Muscle of leg (tissue), 3 donors: ENCODE measurements at regions not wholly inside any gene's neighbourhood (a gene's known extent, or its start where the extent isn't known, plus 50 kb on each side); places are given as distances from the start of the nearest gene placed in this dataset.
"Not testable (repeated sequence)": the region's sequence is repeated elsewhere in the genome, so short reads cannot be mapped to it uniquely, and the experiment has no call there.

ENCODE experiments used
- DNase-seq: peaks from one replicate; pipeline ENCODE4 v3.0.0; 2013
- H3K27ac ChIP-seq: one replicate; pipeline ENCODE4 v1.5.1; 2013; ENCODE audit warnings: mild to moderate bottlenecking, low read length, control low read depth
- H3K27me3 ChIP-seq: one replicate; pipeline ENCODE4 v1.6.1; 2013; ENCODE audit warnings: low read length; ENCODE audit not compliant: control insufficient read depth, insufficient read depth
- H3K36me3 ChIP-seq: one replicate; pipeline ENCODE4 v1.6.1; 2013; ENCODE audit warnings: low read length; ENCODE audit not compliant: control insufficient read depth, insufficient read depth
- H3K4me1 ChIP-seq: one replicate; pipeline ENCODE4 v1.6.1; 2013; ENCODE audit warnings: low read length; ENCODE audit not compliant: control insufficient read depth, insufficient read depth
- H3K4me3 ChIP-seq: one replicate; pipeline ENCODE4 v1.5.1; 2013; ENCODE audit warnings: low read length, control low read depth
- H3K9me3 ChIP-seq: replicated peaks from 2 replicates; pipeline ENCODE4 v1.6.1; 2013; ENCODE audit warnings: low read depth, low read length; ENCODE audit not compliant: control insufficient read depth
- WGBS: methylation state at CpG from one replicate; pipeline ENCODE4 v1.1.5; 2013; ENCODE audit warnings: missing lambda C conversion rate; ENCODE audit not compliant: insufficient coverage; 5-methylcytosine and 5-hydroxymethylcytosine counted together

DNA sequence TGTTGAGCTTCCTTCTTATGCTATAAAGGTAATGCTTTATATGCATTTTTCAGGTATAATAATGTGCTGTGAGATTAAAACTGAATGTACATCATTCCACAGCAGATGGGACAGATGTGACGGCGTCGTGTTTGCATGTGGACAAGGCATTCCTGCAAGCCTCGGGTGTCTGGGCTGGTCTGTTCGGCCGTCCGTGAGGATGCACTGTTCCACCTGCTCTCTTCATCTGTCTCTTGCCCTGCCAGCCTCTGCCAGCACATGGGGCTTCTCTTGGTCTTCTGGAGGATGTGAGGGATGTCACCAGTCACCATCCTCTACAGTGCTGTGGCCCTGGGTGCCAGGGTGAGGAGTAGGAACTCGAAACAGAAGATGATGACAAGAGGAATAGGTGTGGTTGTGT lies 223.2 kb downstream of the ERMARD start:
- H3K27me3 ChIP-seq: peaks cover 4% of the 10 kb centered on the region
- no peaks in the 10 kb centered on the region for H3K36me3 ChIP-seq
- peaks cover 9% of the 10 kb centered on the region for H3K4me1 ChIP-seq
- no peak overlapping the region for H3K27ac ChIP-seq
- no peak for DNase-seq
- no peak overlapping the region for H3K4me3 ChIP-seq
- WGBS: no CpG with 5 or more reads among the region's 8 CpGs
- H3K9me3 ChIP-seq: no peaks in the 10 kb centered on the region

DNA sequence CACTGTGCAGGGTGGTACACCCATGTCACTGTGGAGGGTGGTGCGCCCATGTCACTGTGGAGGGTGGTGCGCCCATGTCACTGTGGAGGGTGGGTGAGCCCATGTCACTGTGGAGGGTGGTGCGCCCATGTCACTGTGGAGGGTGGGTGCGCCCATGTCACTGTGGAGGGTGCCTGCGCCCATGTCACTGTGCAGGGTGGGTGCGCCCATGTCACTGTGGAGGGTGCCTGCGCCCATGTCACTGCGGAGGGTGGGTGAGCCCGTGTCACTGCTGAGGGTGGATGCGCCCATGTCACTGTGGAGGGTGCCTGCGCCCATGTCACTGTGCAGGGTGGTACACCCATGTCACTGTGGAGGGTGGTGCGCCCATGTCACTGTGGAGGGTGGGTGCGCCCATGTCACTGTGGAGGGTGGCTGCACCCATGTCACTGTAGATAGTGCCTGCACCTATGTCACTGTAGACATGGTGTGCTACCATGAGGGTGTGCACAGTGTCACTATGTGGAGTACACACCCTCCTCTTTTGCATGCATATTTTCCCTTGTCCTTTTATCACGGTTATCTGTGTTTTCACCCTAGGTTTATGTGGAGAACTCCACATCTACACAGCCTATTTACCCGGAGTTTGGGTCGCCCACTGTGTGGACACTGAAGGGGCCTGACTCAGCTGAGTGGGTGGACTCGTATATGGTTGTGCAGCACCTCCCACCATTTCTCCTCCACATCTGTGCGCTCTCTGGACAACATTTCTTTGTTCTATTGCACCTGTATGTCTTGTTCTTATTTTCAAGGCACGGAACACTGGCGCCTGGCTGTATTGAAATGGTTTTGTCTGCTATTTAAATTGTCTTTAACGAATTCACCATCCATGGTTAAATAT lies 222.4 kb downstream of the ERMARD start:
- not testable (repeated sequence) for H3K4me1 ChIP-seq, DNase-seq, H3K9me3 ChIP-seq, H3K27ac ChIP-seq, H3K36me3 ChIP-seq, H3K27me3 ChIP-seq, H3K4me3 ChIP-seq
- 95% methylated on average over 13 of the region's 21 CpGs for WGBS

DNA sequence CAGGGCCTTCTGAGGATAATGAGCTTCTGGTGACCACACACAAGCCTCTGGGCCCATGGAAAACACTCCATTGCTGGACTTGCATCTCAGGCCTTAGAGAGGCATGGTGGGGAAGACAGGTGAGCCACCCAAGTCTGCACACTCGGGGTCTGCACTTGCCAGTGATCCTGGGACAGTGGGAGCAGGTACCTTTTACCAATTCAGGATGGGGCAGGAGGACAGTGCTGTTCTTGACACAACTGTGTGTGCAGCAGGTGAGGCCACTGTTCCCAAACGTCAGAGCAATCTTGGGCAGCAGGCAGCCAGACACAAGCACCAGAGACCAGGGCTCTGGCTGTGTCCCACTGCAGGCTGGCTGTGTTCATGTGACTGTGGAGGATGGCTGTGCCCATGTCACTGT lies 221.3 kb downstream of the ERMARD start:
- Histone ChIP-seq H3K27me3 (peaks cover 2% of the 10 kb centered on the region), H3K4me1 (peaks cover 5% of the 10 kb centered on the region), H3K4me3 (no peak overlapping the region), H3K36me3 (no peaks in the 10 kb centered on the region), H3K9me3 (no peaks in the 10 kb centered on the region), H3K27ac (no peak overlapping the region)
- no peak for DNase-seq
- WGBS: 78% methylated on average over 2 of the region's 2 CpGs

DNA sequence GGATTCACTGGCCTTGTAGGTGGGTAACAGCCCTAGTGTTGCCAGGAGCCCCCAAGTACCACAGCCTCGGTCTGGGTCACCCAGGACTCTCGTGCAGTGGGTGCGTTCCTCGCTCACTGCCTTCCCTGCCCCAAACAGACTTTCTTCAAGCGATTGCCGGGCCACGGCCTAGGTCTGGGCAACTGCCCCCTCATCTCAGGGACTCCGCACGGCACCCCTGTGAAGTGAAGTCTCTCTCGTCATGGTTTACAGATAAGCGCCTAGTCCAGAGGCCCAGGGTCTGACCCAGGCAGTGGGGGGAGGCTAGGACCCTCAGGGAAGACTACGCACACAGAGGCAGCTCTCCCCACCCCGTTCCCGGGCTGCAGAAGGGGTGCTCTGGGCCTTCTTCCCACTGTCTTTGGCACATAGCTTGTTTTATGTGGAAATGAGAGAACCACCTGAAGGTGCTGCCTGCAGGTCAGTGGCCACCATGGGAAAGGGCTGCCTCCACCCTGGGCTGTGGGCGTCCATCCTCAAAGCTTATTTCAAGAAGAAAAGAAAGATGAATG lies 220.8 kb downstream of the ERMARD start:
- Histone ChIP-seq H3K4me3 (no peak overlapping the region), H3K27me3 (peaks cover 2% of the 10 kb centered on the region), H3K27ac (no peak overlapping the region), H3K9me3 (no peaks in the 10 kb centered on the region), H3K36me3 (no peaks in the 10 kb centered on the region), H3K4me1 (peaks cover 5% of the 10 kb centered on the region)
- WGBS: 89% methylated on average over 6 of the region's 15 CpGs
- DNase-seq: no peak

DNA sequence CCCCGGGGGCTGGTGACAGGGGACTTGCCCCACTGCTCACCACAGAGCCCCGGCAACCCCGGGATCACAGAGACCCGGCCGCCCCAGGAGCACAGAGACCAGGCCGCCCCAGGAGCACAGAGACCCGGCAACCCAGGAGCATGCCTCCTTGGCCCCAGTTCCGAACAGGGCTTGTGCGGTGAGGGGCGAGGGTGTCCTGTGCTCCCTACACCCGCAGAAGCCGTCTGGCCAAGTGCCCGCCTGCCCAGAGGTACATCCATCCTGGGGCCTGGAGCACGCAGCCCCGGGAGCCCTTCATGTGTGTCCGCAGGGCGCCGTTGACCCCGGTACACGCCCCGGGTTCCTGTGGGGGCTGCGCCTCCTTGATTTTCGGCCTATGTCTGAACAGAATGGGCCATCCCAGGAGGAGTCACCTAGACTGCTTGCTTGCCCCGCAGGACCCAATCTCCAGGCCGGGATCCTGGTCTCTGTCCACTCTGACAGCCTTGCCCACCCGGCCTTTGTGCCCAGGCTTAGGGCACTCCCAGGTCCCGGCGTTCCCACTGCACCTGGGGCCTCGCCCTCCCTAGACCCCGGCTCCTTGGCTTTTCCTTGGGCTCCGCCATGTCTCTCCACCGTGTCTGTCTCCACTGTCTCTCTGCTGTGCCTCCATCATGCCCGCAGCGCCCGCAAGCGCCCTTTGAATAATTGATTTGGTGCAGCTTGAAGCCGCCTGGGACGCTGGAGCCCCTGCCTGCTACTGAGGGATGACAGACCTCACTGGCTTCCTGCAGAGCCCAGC lies 219.8 kb downstream of the ERMARD start:
- Histone ChIP-seq H3K9me3 (no peaks in the 10 kb centered on the region), H3K4me1 (peaks cover 5% of the 10 kb centered on the region), H3K27ac (no peak overlapping the region), H3K36me3 (no peaks in the 10 kb centered on the region), H3K4me3 (no peak overlapping the region), H3K27me3 (no peaks in the 10 kb centered on the region)
- 90% methylated on average over 38 of the region's 38 CpGs for WGBS
- no peak for DNase-seq

DNA sequence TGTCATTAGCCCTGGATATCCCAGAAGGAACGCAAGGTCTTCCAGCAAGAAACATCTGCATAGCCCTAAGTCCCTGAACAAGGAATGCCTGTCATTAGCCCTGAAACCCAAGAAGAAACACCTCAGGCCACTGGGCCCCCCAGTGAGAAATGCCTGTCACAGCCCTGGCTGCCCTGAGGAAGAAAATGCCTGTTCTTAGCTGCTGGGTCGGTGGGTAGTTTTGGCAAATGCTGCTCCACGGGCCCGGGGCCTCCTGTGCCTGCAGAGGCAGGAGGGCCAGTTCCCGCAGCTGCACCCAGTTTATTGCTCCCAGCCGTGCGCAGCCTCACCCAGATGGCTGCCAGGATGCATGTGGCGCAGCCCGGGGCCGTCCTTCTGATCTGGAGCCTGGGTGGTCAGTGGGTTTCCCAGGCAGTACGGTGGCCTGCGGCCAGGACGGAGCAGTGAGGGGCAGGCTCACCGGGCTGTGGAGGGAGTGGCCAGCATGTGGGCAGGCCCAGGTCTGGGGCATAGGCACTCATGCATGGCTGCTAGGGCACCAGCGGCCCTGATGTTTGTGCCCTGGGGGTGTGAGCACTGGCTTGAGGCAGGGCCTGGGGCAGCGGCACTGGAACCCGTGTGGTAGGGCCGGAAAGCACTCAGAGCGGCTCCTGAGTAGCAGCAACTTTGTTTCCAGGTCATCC lies 219.0 kb downstream of the ERMARD start:
- Histone ChIP-seq H3K27me3 (no peaks in the 10 kb centered on the region), H3K4me3 (no peak overlapping the region), H3K36me3 (no peaks in the 10 kb centered on the region), H3K9me3 (no peaks in the 10 kb centered on the region), H3K27ac (no peak overlapping the region), H3K4me1 (peaks cover 4% of the 10 kb centered on the region)
- DNase-seq: no peak
- 59% methylated on average over 19 of the region's 19 CpGs for WGBS

DNA sequence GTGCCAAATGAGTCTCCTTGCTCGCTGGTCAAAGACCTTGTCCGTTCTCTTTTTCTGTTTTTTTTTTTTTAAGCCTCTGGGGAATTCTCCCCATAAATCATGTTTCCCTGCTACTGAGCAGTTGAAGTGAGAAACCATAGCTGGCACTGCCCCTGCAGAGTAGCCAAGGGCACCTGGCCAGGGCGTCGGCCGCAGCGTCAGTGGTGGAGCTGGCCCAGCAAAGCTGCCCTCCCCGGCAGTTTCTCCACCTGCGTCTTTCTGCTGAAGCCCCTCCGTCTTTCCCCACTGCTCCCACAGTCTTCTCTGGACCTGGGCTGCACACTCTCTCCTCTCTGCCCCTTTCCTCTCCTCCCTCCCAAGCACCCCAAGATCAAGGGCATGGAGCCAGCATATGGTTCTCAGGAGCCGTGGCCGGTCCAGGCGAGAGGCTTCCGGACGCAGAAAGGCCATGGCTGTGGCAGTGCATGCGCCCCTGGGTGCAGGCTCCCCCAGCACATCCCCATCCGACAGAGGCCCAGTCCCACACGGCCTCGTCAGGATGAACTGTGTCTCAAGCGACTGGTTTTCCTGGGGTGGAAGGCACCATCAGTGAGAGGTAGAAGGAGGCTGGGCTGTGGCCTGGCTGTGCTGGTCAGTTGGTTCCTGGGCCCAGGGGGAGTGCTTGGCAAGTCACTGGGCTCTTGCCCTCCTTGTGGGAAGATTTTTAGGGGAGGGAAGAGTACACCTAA lies 218.1 kb downstream of the ERMARD start:
- Histone ChIP-seq H3K9me3 (no peaks in the 10 kb centered on the region), H3K36me3 (no peaks in the 10 kb centered on the region), H3K4me1 (no peaks in the 10 kb centered on the region), H3K27me3 (no peaks in the 10 kb centered on the region), H3K27ac (no peak overlapping the region), H3K4me3 (no peak overlapping the region)
- 81% methylated on average over 19 of the region's 19 CpGs for WGBS
- DNase-seq: no peak

DNA sequence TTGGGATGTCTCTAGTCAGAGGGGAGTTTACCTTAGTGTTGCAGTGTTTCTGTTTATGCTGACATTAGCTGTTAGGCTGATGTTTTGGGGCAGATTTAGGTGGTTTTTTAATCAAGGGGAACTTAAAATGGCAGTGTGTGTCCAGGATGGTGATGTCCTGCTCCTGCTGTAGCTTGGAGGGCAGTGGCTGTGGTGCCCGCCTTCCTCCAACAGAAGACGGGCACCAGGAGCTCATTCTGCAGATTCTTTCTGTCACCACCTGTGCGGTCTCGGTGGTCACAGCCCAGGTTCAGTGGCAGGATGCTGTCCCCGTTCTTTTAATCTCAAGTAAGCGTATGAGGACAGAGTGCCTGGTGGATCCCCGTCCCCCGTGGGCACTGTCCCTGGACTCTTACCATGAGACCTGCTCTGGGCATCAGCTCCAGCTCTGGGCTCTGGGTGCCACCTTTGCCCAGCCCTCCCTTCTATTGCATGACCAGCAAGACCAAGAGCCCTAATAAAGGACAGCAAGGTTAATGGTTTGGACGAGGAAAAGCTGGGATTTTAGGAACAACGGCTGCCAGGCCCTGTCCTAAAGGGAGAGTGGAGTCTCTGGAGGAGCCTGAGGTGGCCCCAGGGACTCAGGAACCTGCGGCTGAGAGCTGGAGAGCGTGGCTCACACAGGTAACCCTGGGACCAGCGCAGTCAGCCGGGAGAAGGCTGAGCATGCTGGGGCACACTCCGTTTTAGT lies 217.3 kb downstream of the ERMARD start:
- Histone ChIP-seq H3K36me3 (no peaks in the 10 kb centered on the region), H3K4me3 (no peak overlapping the region), H3K4me1 (no peaks in the 10 kb centered on the region), H3K27ac (no peak overlapping the region), H3K9me3 (no peaks in the 10 kb centered on the region), H3K27me3 (no peaks in the 10 kb centered on the region)
- WGBS: 74% methylated on average over 14 of the region's 15 CpGs
- DNase-seq: no peak

DNA sequence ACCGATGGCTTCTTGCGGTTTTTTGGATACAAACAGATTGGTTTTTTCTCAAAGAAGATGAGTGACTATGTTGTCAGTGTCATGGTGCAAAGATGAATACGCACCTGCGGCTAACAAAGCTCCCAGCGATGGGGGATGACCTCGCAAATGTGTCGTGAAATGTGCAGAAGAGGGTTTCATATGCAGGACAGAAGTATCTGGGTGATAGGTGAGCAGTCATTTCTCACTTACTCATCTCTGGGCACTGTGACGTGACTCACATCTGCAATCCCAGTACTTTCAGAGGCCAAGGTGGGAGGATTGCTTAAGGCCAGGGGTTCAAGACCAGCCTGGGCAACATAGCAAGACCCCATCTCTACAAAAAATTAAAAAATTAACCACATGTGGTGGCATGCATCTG lies 216.3 kb downstream of the ERMARD start:
- Histone ChIP-seq H3K4me3 (no peak overlapping the region), H3K9me3 (no peaks in the 10 kb centered on the region), H3K4me1 (no peaks in the 10 kb centered on the region), H3K27me3 (peaks cover 6% of the 10 kb centered on the region), H3K36me3 (no peaks in the 10 kb centered on the region), H3K27ac (no peak overlapping the region)
- DNase-seq: no peak
- WGBS: 64% methylated on average over 6 of the region's 8 CpGs
